Glutamatergic neuron (in vitro differentiated cells): ENCODE measurements at regions not wholly inside any gene's neighbourhood (a gene's known extent, or its start where the extent isn't known, plus 50 kb on each side); places are given as distances from the start of the nearest gene placed in this dataset.

Experiments
- DNase-seq: peaks from one replicate; pipeline ENCODE4 v3.0.0; 2022
- H3K27ac Mint-ChIP-seq: one replicate; pipeline ENCODE4 v1.8.0; 2020; ENCODE audit warnings: mild to moderate bottlenecking, mixed read lengths, inconsistent platforms; ENCODE audit not compliant: unreplicated experiment
- H3K27me3 Mint-ChIP-seq: one replicate; pipeline ENCODE4 v1.8.0; 2020; ENCODE audit warnings: mild to moderate bottlenecking, moderate library complexity, mixed read lengths, inconsistent platforms; ENCODE audit not compliant: unreplicated experiment
- H3K36me3 Mint-ChIP-seq: one replicate; pipeline ENCODE4 v1.8.0; 2020; ENCODE audit warnings: mild to moderate bottlenecking, mixed read lengths, inconsistent platforms; ENCODE audit not compliant: unreplicated experiment
- H3K4me1 Mint-ChIP-seq: one replicate; pipeline ENCODE4 v1.8.0; 2020; ENCODE audit warnings: mild to moderate bottlenecking, low read depth, mixed read lengths, inconsistent platforms; ENCODE audit not compliant: unreplicated experiment
- H3K4me3 Mint-ChIP-seq: one replicate; pipeline ENCODE4 v1.8.0; 2020; ENCODE audit warnings: mild to moderate bottlenecking, mixed read lengths, inconsistent platforms; ENCODE audit not compliant: unreplicated experiment
- H3K9me3 Mint-ChIP-seq: one replicate; pipeline ENCODE4 v1.8.0; 2020; ENCODE audit warnings: mild to moderate bottlenecking, moderate library complexity, mixed read lengths, inconsistent platforms; ENCODE audit not compliant: unreplicated experiment
- TF ChIP-seq, protein P1 (sequence below): fragments of 200-600 bp; sonication (generic); IDR thresholded peaks from one replicate; pipeline ENCODE4 v1.5.0; 2021; ENCODE audit not compliant: partially characterized antibody, unreplicated experiment

DNA sequence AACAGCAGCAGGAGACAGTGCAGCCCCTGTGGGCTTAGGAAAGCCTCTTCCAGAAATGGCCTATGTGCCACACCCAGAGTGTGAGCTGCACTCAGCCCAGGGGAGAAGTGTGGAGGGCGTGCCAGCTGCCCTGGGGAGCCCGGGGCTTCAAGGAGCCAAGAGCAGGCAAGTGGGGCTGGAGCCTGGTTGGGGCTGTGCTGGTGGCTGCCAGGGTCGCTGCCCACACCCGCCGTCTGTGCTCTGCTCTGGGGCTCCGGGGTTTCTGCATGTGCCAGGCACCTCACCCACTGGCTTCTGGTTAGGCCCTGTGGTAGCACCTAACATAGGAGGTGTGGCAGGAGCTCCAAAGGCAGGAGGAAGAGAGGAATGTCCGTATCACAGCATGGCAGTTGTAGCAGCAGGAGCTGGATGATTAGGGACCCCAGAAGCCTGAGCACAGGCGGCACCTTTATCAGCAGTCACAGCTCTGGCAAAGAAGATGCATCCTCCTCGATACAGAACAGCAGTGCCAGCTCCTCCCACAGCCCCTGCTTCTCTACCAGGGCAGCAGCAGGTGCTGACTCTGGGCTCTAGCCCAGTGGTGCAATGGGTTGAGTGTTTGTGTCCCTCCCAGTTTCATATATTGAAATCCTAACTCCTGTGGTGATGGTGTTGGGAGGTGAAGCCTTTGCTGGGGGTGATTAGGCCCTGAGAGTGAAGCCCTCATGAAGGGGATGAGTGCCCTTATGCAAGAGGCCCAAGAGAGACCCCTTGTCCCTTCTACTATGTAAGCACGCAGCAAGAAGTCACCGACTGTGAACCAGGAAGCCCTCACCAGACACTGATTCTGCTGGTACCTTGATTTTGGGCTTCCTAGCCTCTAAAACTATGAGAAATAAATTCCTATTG is 70.0 kb upstream of the KLF13 start:
- Mint-ChIP-seq H3K4me3 (no peak overlapping the region), H3K4me1 (peaks cover 21% of the 10 kb centered on the region), H3K36me3 (no peaks in the 10 kb centered on the region), H3K27me3 (peaks cover 4% of the 10 kb centered on the region), H3K9me3 (peaks cover 11% of the 10 kb centered on the region), H3K27ac (no peak overlapping the region)
- TF ChIP-seq, protein P1, sequence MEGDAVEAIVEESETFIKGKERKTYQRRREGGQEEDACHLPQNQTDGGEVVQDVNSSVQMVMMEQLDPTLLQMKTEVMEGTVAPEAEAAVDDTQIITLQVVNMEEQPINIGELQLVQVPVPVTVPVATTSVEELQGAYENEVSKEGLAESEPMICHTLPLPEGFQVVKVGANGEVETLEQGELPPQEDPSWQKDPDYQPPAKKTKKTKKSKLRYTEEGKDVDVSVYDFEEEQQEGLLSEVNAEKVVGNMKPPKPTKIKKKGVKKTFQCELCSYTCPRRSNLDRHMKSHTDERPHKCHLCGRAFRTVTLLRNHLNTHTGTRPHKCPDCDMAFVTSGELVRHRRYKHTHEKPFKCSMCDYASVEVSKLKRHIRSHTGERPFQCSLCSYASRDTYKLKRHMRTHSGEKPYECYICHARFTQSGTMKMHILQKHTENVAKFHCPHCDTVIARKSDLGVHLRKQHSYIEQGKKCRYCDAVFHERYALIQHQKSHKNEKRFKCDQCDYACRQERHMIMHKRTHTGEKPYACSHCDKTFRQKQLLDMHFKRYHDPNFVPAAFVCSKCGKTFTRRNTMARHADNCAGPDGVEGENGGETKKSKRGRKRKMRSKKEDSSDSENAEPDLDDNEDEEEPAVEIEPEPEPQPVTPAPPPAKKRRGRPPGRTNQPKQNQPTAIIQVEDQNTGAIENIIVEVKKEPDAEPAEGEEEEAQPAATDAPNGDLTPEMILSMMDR, result no peak
- DNase-seq, result no peak

DNA sequence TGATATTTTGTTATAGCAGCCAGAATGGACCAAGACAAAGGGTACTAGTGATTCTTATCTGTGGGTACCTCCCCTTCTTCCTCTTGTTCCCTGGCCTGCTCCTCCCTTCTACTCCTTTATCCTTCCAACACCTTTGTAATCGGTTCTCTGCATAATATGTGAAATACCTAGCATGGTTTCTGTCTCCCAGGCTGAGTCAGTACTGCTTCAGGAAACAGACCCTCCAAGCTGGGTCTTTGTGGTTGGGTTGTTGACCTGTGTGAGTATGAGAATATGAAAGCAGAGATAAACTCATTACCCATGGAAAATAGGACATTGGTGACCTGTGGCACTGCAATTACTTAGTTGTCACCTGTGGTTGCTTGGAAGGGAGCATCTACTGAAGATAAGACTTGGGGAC is 69.3 kb upstream of the KLF13 start:
- DNase-seq, result no peak
- TF ChIP-seq, protein P1, result no peak
- Mint-ChIP-seq H3K27ac (peak overlapping the region; percentile 14), H3K27me3 (peaks cover 1% of the 10 kb centered on the region), H3K4me1 (peaks cover 16% of the 10 kb centered on the region), H3K36me3 (no peaks in the 10 kb centered on the region), H3K4me3 (no peak overlapping the region), H3K9me3 (peaks cover 11% of the 10 kb centered on the region)

DNA sequence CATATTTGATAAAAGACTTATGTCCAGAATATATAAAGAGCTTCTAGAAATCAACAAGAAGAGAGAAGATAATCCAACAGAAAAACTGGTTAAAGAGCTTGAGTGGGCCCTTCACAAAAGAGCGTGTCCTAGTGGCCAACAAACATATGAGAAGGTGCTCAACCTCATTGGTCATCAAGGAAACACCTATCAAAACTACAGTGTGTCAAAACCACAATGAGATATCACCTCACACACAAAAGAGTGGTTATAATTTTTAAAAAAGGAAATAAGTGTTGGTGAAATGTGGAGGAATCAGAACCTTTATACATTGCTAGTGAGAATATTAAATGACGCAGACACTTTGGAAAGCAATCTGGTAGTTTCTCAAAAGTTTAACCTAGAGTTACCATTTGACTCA is 68.4 kb upstream of the KLF13 start:
- Mint-ChIP-seq H3K36me3 (no peaks in the 10 kb centered on the region), H3K9me3 (peaks cover 7% of the 10 kb centered on the region), H3K4me3 (no peak overlapping the region), H3K27ac (no peak overlapping the region), H3K27me3 (peaks cover 1% of the 10 kb centered on the region), H3K4me1 (peaks cover 13% of the 10 kb centered on the region)
- TF ChIP-seq, protein P1, result no peak
- no peak for DNase-seq

DNA sequence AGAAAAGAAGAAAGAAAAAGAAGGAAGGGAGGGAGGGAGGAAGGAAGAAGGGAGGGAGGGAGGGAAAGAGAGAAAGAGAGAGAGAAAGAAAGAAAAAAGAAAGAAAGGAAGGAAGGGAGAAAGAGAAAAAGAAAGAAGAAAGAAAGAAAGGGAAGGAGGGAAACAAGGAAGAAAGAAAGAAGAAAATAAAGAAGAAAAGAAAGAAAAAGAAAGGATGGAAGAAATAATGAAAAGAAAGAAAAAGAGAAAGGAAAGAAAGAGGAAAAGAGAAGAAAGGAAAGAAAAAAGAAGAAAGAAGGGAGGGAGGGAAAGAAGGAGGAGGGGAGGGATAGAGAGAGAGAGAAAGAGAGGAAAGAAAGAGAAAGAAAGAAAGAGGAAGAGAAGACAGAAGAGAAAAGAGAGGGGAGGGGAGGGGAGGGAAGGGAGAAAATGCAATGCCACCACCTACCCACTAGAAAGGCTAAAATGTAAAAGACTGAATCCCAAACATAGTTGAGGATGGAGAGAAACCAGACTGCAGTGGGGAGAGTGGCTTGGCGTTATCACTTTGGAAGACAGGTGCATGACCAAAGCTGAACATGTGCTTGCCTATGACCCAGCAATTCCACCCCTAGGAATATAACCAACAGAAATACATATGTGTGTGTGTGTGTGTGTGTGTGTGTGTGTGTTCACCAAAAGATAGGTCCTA is 66.9 kb upstream of the KLF13 start:
- TF ChIP-seq, protein P1, result no peak
- Mint-ChIP-seq H3K27me3 (peaks cover 3% of the 10 kb centered on the region), H3K27ac (no peak overlapping the region), H3K4me1 (peaks cover 11% of the 10 kb centered on the region), H3K36me3 (no peaks in the 10 kb centered on the region), H3K4me3 (no peak overlapping the region), H3K9me3 (peaks cover 7% of the 10 kb centered on the region)
- DNase-seq, result no peak
